Spleen (tissue), 11 donors: ENCODE measurements at regions not wholly inside any gene's neighbourhood (a gene's known extent, or its start where the extent isn't known, plus 50 kb on each side); places are given as distances from the start of the nearest gene placed in this dataset.

ENCODE experiments used
- DNase-seq: peaks from one replicate; pipeline ENCODE4 v3.0.0-alpha.2; 2020
- H3K27ac ChIP-seq, 8 donors: fragments of 200-600 bp; sonication (generic) in 7 of 8; 1 replicate in 4 of 8; 2 replicates in 4 of 8; pipeline versions ENCODE4 v1.5.0 to v1.8.0; 2016 to 2021; ENCODE audit warnings: inconsistent platforms in 4 of 8, mild to moderate bottlenecking in 4 of 8, moderate library complexity in 1 of 8
- H3K27me3 ChIP-seq, 7 donors: fragments of 200-600 bp; sonication (generic) in 6 of 7; replicated peaks in 1 of 7; 1 replicate in 4 of 7; 2 replicates in 3 of 7; pipeline versions ENCODE4 v1.5.0 to v1.8.0; 2016 to 2021; ENCODE audit warnings: inconsistent platforms in 3 of 7, mild to moderate bottlenecking in 1 of 7
- H3K36me3 ChIP-seq, 6 donors: fragments of 200-600 bp; sonication (generic) in 5 of 6; 1 replicate in 4 of 6; 2 replicates in 2 of 6; pipeline versions ENCODE4 v1.5.0 to v1.8.0; 2016 to 2021; ENCODE audit warnings: inconsistent platforms in 2 of 6
- H3K4me1 ChIP-seq, 6 donors: fragments of 200-600 bp; sonication (generic) in 5 of 6; 1 replicate in 3 of 6; 2 replicates in 3 of 6; pipeline versions ENCODE4 v1.5.0 to v1.8.0; 2016 to 2021; ENCODE audit warnings: inconsistent platforms in 3 of 6
- H3K4me3 ChIP-seq, 8 donors: fragments of 200-600 bp; sonication (generic) in 7 of 8; 1 replicate in 4 of 8; 2 replicates in 4 of 8; pipeline versions ENCODE4 v1.5.0 to v1.8.0; 2016 to 2021; ENCODE audit warnings: inconsistent platforms in 4 of 8, mild to moderate bottlenecking in 4 of 8, moderate library complexity in 2 of 8
- H3K9me3 ChIP-seq, 8 donors: fragments of 200-600 bp; sonication (generic) in 7 of 8; 1 replicate in 4 of 8; 2 replicates in 4 of 8; pipeline versions ENCODE4 v1.5.0 to v1.8.0; 2016 to 2021; ENCODE audit warnings: inconsistent platforms in 4 of 8
- CTCF ChIP-seq, 11 experiments: fragments of 200-600 bp in 7 of 11; fragments of 450-650 bp in 4 of 11; sonication (generic) in 4 of 11; IDR thresholded peaks in 8 of 11; conservative IDR thresholded peaks in 3 of 11; 1 replicate in 7 of 11; 2 replicates in 4 of 11; pipeline versions ENCODE4 v1.4.0 to v1.8.0; 2016 to 2021; ENCODE audit warnings: antibody characterized with exemption in 11 of 11, inconsistent platforms in 4 of 11, mild to moderate bottlenecking in 1 of 11
- POLR2A ChIP-seq, 3 donors: fragments of 450-650 bp; IDR thresholded peaks; one replicate each; pipeline ENCODE4 v1.5.1; 2017; ENCODE audit warnings: antibody characterized with exemption in 3 of 3, mild to moderate bottlenecking in 1 of 3
- POLR2AphosphoS5 ChIP-seq, 3 donors: sonication (generic); formaldehyde crosslinking; IDR thresholded peaks; one replicate each; pipeline ENCODE4 v1.5.1; 2017; ENCODE audit warnings: antibody characterized with exemption in 3 of 3
- WGBS, 5 donors: extraction: QIAGEN DNeasy Blood & Tissue Kit in 3 of 5; methylation state at CpG; one replicate each; pipeline versions ENCODE4 v1.1.5 to v1.1.7; 2013 to 2018; 5-methylcytosine and 5-hydroxymethylcytosine counted together
- intact Hi-C: fragments of 100-400 bp; cut with DNase I; formaldehyde crosslinking; loops from one replicate; pipeline ENCODE4 v1.15.0; 2023; ENCODE audit warnings: low total_unique reads
- donor health status: healthy with polysubstance abuse.
- donor health status: DM: no; HTN: no; CAD: no; lungs with moderate emphysema.
- donor health status: DM: no; HTN: no; CAD: no.
- donor health status: Bipolar disorder and iron deficiency.
- donor health status: healthy.
- donor health status: DM: no; HTN: no; CAD: no.
- donor health status: DM: yes; HTN: yes; CAD: no.

- Histone ChIP-seq H3K36me3 (no peaks in the 10 kb centered on the region), H3K4me3 (no peak overlapping the region), H3K27me3 (no peaks in the 10 kb centered on the region), H3K9me3 (peaks cover 0 to 6% (median under 1%) of the 10 kb centered on the region in 8 donors), H3K27ac (no peak overlapping the region), H3K4me1 (no peaks in the 10 kb centered on the region)
- no peak for DNase-seq
- TF ChIP-seq CTCF (IDR thresholded peaks at IDR 0.05 in 8 of 11, conservative IDR thresholded peaks at IDR 0.05 in 3 of 11) (no peak), POLR2A (IDR thresholded peaks at IDR 0.05) (no peak), POLR2AphosphoS5 (IDR thresholded peaks at IDR 0.05) (no peak)
- 78 to 86% (median 82%) methylated on average over 4 of the region's 4 CpGs for WGBS, 5 donors
- intact Hi-C loops = no loop called here
These were observed 162.9 kb upstream of the PLPPR1 start for GRCh38 chr9:100865648-100866047.

- no peaks in the 10 kb centered on the region for H3K9me3 ChIP-seq
- H3K27ac ChIP-seq = no peak overlapping the region
- H3K36me3 ChIP-seq = no peaks in the 10 kb centered on the region
- WGBS, 5 donors = 69 to 87% (median 81%) methylated on average over 3 of the region's 3 CpGs
- TF ChIP-seq POLR2AphosphoS5 (IDR thresholded peaks at IDR 0.05) (no peak), POLR2A (IDR thresholded peaks at IDR 0.05) (no peak), CTCF (IDR thresholded peaks at IDR 0.05 in 8 of 11, conservative IDR thresholded peaks at IDR 0.05 in 3 of 11) (no peak)
- no peaks in the 10 kb centered on the region for H3K4me1 ChIP-seq
- no peak overlapping the region for H3K4me3 ChIP-seq
- no peak for DNase-seq
- intact Hi-C loops = no loop called here
- no peaks in the 10 kb centered on the region for H3K27me3 ChIP-seq
These were observed 159.2 kb upstream of the PLPPR1 start for GRCh38 chr9:100869326-100869725.

- no peak for TF ChIP-seq CTCF (IDR thresholded peaks at IDR 0.05 in 8 of 11, conservative IDR thresholded peaks at IDR 0.05 in 3 of 11)
- TF ChIP-seq POLR2A (IDR thresholded peaks at IDR 0.05) = no peak
- no peak for TF ChIP-seq POLR2AphosphoS5 (IDR thresholded peaks at IDR 0.05)
- no peaks in the 10 kb centered on the region for H3K9me3 ChIP-seq
- H3K36me3 ChIP-seq = no peaks in the 10 kb centered on the region
- no peaks in the 10 kb centered on the region for H3K4me1 ChIP-seq
- intact Hi-C loops = no loop called here
- no peaks in the 10 kb centered on the region for H3K27me3 ChIP-seq
- WGBS, 5 donors = 83 to 100% (median 95%) methylated on average over 1 of the region's 1 CpG
- DNase-seq = no peak
- no peak overlapping the region for H3K4me3 ChIP-seq
- H3K27ac ChIP-seq = no peak overlapping the region
These were observed 148.6 kb upstream of the PLPPR1 start for GRCh38 chr9:100879884-100880283.

GRCh38 chr9:100880284-100880683 is 148.2 kb upstream of the PLPPR1 start:
- H3K27me3 ChIP-seq = no peaks in the 10 kb centered on the region
- no peak overlapping the region for H3K27ac ChIP-seq
- WGBS, 5 donors = 82 to 94% (median 84%) methylated on average over 2 of the region's 2 CpGs
- no peak for DNase-seq
- H3K9me3 ChIP-seq = no peaks in the 10 kb centered on the region
- TF ChIP-seq POLR2A (IDR thresholded peaks at IDR 0.05) (no peak), POLR2AphosphoS5 (IDR thresholded peaks at IDR 0.05) (no peak), CTCF (IDR thresholded peaks at IDR 0.05 in 8 of 11, conservative IDR thresholded peaks at IDR 0.05 in 3 of 11) (no peak)
- no peaks in the 10 kb centered on the region for H3K36me3 ChIP-seq
- no peaks in the 10 kb centered on the region for H3K4me1 ChIP-seq
- no peak overlapping the region for H3K4me3 ChIP-seq
- intact Hi-C loops = no loop called here
